Stomach (tissue), 8 donors: ENCODE measurements at regions not wholly inside any gene's neighbourhood (a gene's known extent, or its start where the extent isn't known, plus 50 kb on each side); places are given as distances from the start of the nearest gene placed in this dataset.

Experiments used
- DNase-seq, 2 donors: peaks; one replicate each; pipeline versions ENCODE4 v3.0.0 to v3.0.0-alpha.2; 2013 to 2019
- H3K27ac ChIP-seq, 5 donors: fragments of 200-600 bp in 4 of 5; sonication (generic) in 4 of 5; one replicate each; pipeline ENCODE4 v1.5.1; 2013 to 2019; ENCODE audit warnings: mild to moderate bottlenecking in 1 of 5, moderate library complexity in 1 of 5
- H3K27me3 ChIP-seq, 3 donors: fragments of 200-600 bp; sonication (generic); one replicate each; pipeline ENCODE4 v1.5.1; 2017 to 2019; ENCODE audit warnings: mixed run types in 1 of 3
- H3K36me3 ChIP-seq, 4 donors: fragments of 200-600 bp; sonication (generic); 1 replicate in 3 of 4; 2 replicates in 1 of 4; pipeline ENCODE4 v1.5.1; 2016 to 2019
- H3K4me1 ChIP-seq, 4 donors: fragments of 200-600 bp; sonication (generic); one replicate each; pipeline ENCODE4 v1.5.1; 2016 to 2019
- H3K4me3 ChIP-seq, 4 donors: fragments of 200-600 bp; sonication (generic) in 3 of 4; one replicate each; pipeline ENCODE4 v1.5.1; 2016 to 2019; ENCODE audit warnings: mild to moderate bottlenecking in 1 of 4
- H3K9me3 ChIP-seq, 4 donors: fragments of 200-600 bp; sonication (generic); one replicate each; pipeline ENCODE4 v1.5.1; 2016 to 2019
- CTCF ChIP-seq, 7 experiments: fragments of 450-650 bp in 4 of 7; fragments of 200-600 bp in 3 of 7; sonication (generic) in 3 of 7; IDR thresholded peaks; one replicate each; pipeline ENCODE4 v1.5.1; 2016 to 2019; ENCODE audit warnings: antibody characterized with exemption in 7 of 7, control low read depth in 2 of 7, mild to moderate bottlenecking in 1 of 7
- EP300 ChIP-seq: sonication (generic); formaldehyde crosslinking; IDR thresholded peaks from one replicate; pipeline ENCODE4 v1.6.1; 2017; ENCODE audit warnings: antibody characterized with exemption
- POLR2A ChIP-seq, 4 donors: fragments of 450-650 bp; IDR thresholded peaks; one replicate each; pipeline ENCODE4 v1.6.1; 2016; ENCODE audit warnings: antibody characterized with exemption in 4 of 4, control low read depth in 2 of 4, mild to moderate bottlenecking in 1 of 4, moderate library complexity in 1 of 4
- POLR2AphosphoS5 ChIP-seq, 3 donors: sonication (generic); formaldehyde crosslinking; IDR thresholded peaks; one replicate each; pipeline ENCODE4 v1.6.1; 2016; ENCODE audit warnings: antibody characterized with exemption in 3 of 3
- WGBS, 5 donors: extraction: QIAGEN DNeasy Blood & Tissue Kit in 3 of 5; methylation state at CpG; one replicate each; pipeline versions ENCODE4 v1.1.5 to v1.1.7; 2013 to 2018; 5-methylcytosine and 5-hydroxymethylcytosine counted together
- intact Hi-C: fragments of 100-400 bp; cut with DNase I; formaldehyde crosslinking; loops from one replicate; pipeline ENCODE4 v1.15.1; 2023; ENCODE audit warnings: low total_unique reads
- donor health status: healthy with polysubstance abuse.
- donor health status: Bipolar disorder and iron deficiency.
- donor health status: healthy.

- Histone ChIP-seq H3K4me1 (no peaks in the 10 kb centered on the region), H3K27me3 (peaks cover 0 to 4% (median 0%) of the 10 kb centered on the region in 3 donors), H3K4me3 (no peak overlapping the region), H3K36me3 (no peaks in the 10 kb centered on the region), H3K27ac (no peak overlapping the region), H3K9me3 (no peaks in the 10 kb centered on the region)
- 35 to 46% (median 41%) methylated on average over 2 of the region's 2 CpGs for WGBS, 5 donors
- TF ChIP-seq POLR2AphosphoS5 (IDR thresholded peaks at IDR 0.05) (no peak), CTCF (IDR thresholded peaks at IDR 0.05) (no peak), POLR2A (IDR thresholded peaks at IDR 0.05) (no peak), EP300 (no peak)
- no peak for DNase-seq
- intact Hi-C loops: no loop called here
Measured at GRCh38 chrX:82748906-82749505, 759.1 kb upstream of the POU3F4 start.

- intact Hi-C loops: no loop called here
- no peak for DNase-seq
- Histone ChIP-seq H3K9me3 (no peaks in the 10 kb centered on the region), H3K27me3 (peaks cover 0 to 4% (median 0%) of the 10 kb centered on the region in 3 donors), H3K36me3 (no peaks in the 10 kb centered on the region), H3K4me3 (no peak overlapping the region), H3K4me1 (no peaks in the 10 kb centered on the region), H3K27ac (no peak overlapping the region)
- no peak for TF ChIP-seq POLR2A (IDR thresholded peaks at IDR 0.05)
- no peak for TF ChIP-seq CTCF (IDR thresholded peaks at IDR 0.05)
- TF ChIP-seq POLR2AphosphoS5 (IDR thresholded peaks at IDR 0.05): no peak
- TF ChIP-seq EP300: no peak
- 67 to 83% (median 74%) methylated on average over 6 of the region's 6 CpGs for WGBS, 5 donors
Measured at GRCh38 chrX:82756272-82756671, 751.8 kb upstream of the POU3F4 start.

GRCh38 chrX:82757614-82758013 is 750.5 kb upstream of the POU3F4 start:
- no peak overlapping the region for H3K27ac ChIP-seq
- no peaks in the 10 kb centered on the region for H3K4me1 ChIP-seq
- no peak for TF ChIP-seq EP300
- TF ChIP-seq POLR2AphosphoS5 (IDR thresholded peaks at IDR 0.05): no peak
- TF ChIP-seq CTCF (IDR thresholded peaks at IDR 0.05): no peak
- no peak for TF ChIP-seq POLR2A (IDR thresholded peaks at IDR 0.05)
- no peak for DNase-seq
- WGBS, 5 donors: 41 to 72% (median 53%) methylated on average over 3 of the region's 3 CpGs
- H3K4me3 ChIP-seq: no peak overlapping the region
- H3K9me3 ChIP-seq: no peaks in the 10 kb centered on the region
- H3K36me3 ChIP-seq: no peaks in the 10 kb centered on the region
- intact Hi-C loops: no loop called here
- peaks cover 0 to 4% (median 0%) of the 10 kb centered on the region in 3 donors for H3K27me3 ChIP-seq

GRCh38 chrX:82764521-82764920 is 743.6 kb upstream of the POU3F4 start:
- WGBS, 5 donors: 58 to 76% (median 65%) methylated on average over 2 of the region's 2 CpGs
- no peaks in the 10 kb centered on the region for H3K36me3 ChIP-seq
- H3K27me3 ChIP-seq: no peaks in the 10 kb centered on the region
- TF ChIP-seq POLR2A (IDR thresholded peaks at IDR 0.05) (no peak), POLR2AphosphoS5 (IDR thresholded peaks at IDR 0.05) (no peak), EP300 (no peak), CTCF (IDR thresholded peaks at IDR 0.05) (no peak)
- no peak for DNase-seq
- H3K4me1 ChIP-seq: no peaks in the 10 kb centered on the region
- H3K9me3 ChIP-seq: peaks cover 0 to 11% (median 1%) of the 10 kb centered on the region in 4 donors
- no peak overlapping the region for H3K27ac ChIP-seq
- no peak overlapping the region for H3K4me3 ChIP-seq
- intact Hi-C loops: no loop called here
